KBM-7 (cell line): ENCODE measurements at regions not wholly inside any gene's neighbourhood (a gene's known extent, or its start where the extent isn't known, plus 50 kb on each side); places are given as distances from the start of the nearest gene placed in this dataset.

Experiments
- DNase-seq: peaks from one replicate; pipeline ENCODE4 v3.0.0-alpha.2; 2015
- in situ Hi-C: fragments of 300-500 bp; cut with MboI; formaldehyde crosslinking; loops from 2 replicates; pipeline ENCODE4 v1.14.3; 2020; ENCODE audit warnings: low sequenced_read_pairs, low pct_unique_long_range_greater_than_20kb, mixed read lengths

GRCh38 chr9:107110153-107110552, 172.9 kb upstream of the RAD23B start:
- in situ Hi-C loops = no loop called here

GRCh38 chr9:107112707-107113243, 170.3 kb upstream of the RAD23B start:
- in situ Hi-C loops = no loop called here
- DNase-seq = no peak

More at GRCh38 chr9:107110153-107110552, 172.9 kb upstream of the RAD23B start:
- no peak for DNase-seq

- no peak for DNase-seq
- in situ Hi-C loops = no loop called here
Observed at GRCh38 chr9:107118863-107119624, 164.0 kb upstream of the RAD23B start.

- in situ Hi-C loops = no loop called here
- DNase-seq = no peak
Observed at GRCh38 chr9:107119735-107120134, 163.3 kb upstream of the RAD23B start.

- in situ Hi-C loops = no loop called here
- no peak for DNase-seq
Observed at GRCh38 chr9:107123389-107123788, 159.7 kb upstream of the RAD23B start.

GRCh38 chr9:107127608-107128007, 155.5 kb upstream of the RAD23B start:
- in situ Hi-C loops = no loop called here
- DNase-seq = no peak

- in situ Hi-C loops = no loop called here
- no peak for DNase-seq
Observed at GRCh38 chr9:107131108-107131799, 151.8 kb upstream of the RAD23B start.

GRCh38 chr9:107136296-107136695, 146.8 kb upstream of the RAD23B start:
- no peak for DNase-seq
- in situ Hi-C loops = no loop called here

- in situ Hi-C loops = no loop called here
- DNase-seq = peak; percentile 25
Observed at GRCh38 chr9:107137495-107138202, 145.4 kb upstream of the RAD23B start.

GRCh38 chr9:107138261-107138992, 144.7 kb upstream of the RAD23B start:
- no peak for DNase-seq
- in situ Hi-C loops = no loop called here

- peak; percentile 21 for DNase-seq
- in situ Hi-C loops = no loop called here
Observed at GRCh38 chr9:107141967-107142366, 141.1 kb upstream of the RAD23B start.

GRCh38 chr9:107142430-107142829, 140.6 kb upstream of the RAD23B start:
- DNase-seq = no peak
- in situ Hi-C loops = no loop called here

- no peak for DNase-seq
- in situ Hi-C loops = no loop called here
Observed at GRCh38 chr9:107142896-107143603, 140.0 kb upstream of the RAD23B start.

GRCh38 chr9:107144475-107144874, 138.6 kb upstream of the RAD23B start:
- in situ Hi-C loops = no loop called here
- DNase-seq = no peak

- in situ Hi-C loops = no loop called here
- no peak for DNase-seq
Observed at GRCh38 chr9:107147134-107147533, 135.9 kb upstream of the RAD23B start.

- in situ Hi-C loops = no loop called here
- DNase-seq = no peak
Observed at GRCh38 chr9:107148216-107148615, 134.9 kb upstream of the RAD23B start.

- in situ Hi-C loops = loop anchor here (25.0 kb wide), 1 partner anchor 87 kb away; no protein-coding TSS in a partner anchor
- DNase-seq = no peak
Observed at GRCh38 chr9:107149756-107150155, 133.3 kb upstream of the RAD23B start.

- no peak for DNase-seq
- in situ Hi-C loops = loop anchor here (25.0 kb wide), 1 partner anchor 91 kb away; no protein-coding TSS in a partner anchor
Observed at GRCh38 chr9:107153336-107153735, 129.7 kb upstream of the RAD23B start.
